HepG2 (cell line): ENCODE measurements at regions not wholly inside any gene's neighbourhood (a gene's known extent, or its start where the extent isn't known, plus 50 kb on each side); places are given as distances from the start of the nearest gene placed in this dataset.

Experiments used
- ETS1 ChIP-seq: sonication (generic); formaldehyde crosslinking; IDR thresholded peaks from 2 replicates; pipeline ENCODE4 v1.4.0; 2020; ENCODE audit warnings: missing genetic modification reagents
- HNRNPK ChIP-seq: fragments of 200-400 bp; formaldehyde crosslinking; IDR thresholded peaks from 2 replicates; pipeline ENCODE4 v1.6.1; 2018; ENCODE audit warnings: low read length, low read depth, moderate library complexity, mild to moderate bottlenecking; ENCODE audit not compliant: poor library complexity, severe bottlenecking
- ISX ChIP-seq: sonication (generic); formaldehyde crosslinking; conservative IDR thresholded peaks from 2 replicates; pipeline ENCODE4 v1.5.0; 2020; ENCODE audit warnings: missing genetic modification reagents
- NFKB2 ChIP-seq: sonication (generic); formaldehyde crosslinking; IDR thresholded peaks from 2 replicates; pipeline ENCODE4 v1.4.0; 2020; ENCODE audit warnings: missing genetic modification reagents, borderline replicate concordance
- NR2F6 ChIP-seq, 2 experiments: IDR thresholded peaks; 2 replicates each; pipeline ENCODE4 v1.6.1; 2016; ENCODE audit warnings: antibody characterized with exemption in 1 of 2, mild to moderate bottlenecking in 1 of 2
- PRPF4 ChIP-seq: fragments of 200-400 bp; formaldehyde crosslinking; IDR thresholded peaks from 2 replicates; pipeline ENCODE4 v1.6.1; 2016; ENCODE audit warnings: low read length, low read depth; ENCODE audit not compliant: poor library complexity, severe bottlenecking
- SALL2 ChIP-seq: sonication (generic); formaldehyde crosslinking; IDR thresholded peaks from 2 replicates; pipeline ENCODE4 v1.8.1; 2023; ENCODE audit warnings: mild to moderate bottlenecking, missing genetic modification reagents, inconsistent platforms
- SOX6 ChIP-seq, 2 experiments: fragments of 450-650 bp in 1 of 2; sonication (generic) in 1 of 2; formaldehyde crosslinking in 1 of 2; IDR thresholded peaks; 2 replicates each; pipeline versions ENCODE4 v1.4.0 to v1.6.1; 2017 to 2020; ENCODE audit warnings: antibody characterized with exemption in 1 of 2, mild to moderate bottlenecking in 1 of 2, missing genetic modification reagents in 1 of 2
- TEAD3 ChIP-seq: optimal IDR thresholded peaks from 2 replicates; pipeline ENCODE3; 2016; ENCODE audit warnings: borderline replicate concordance
- TMF1 ChIP-seq: sonication (generic); formaldehyde crosslinking; IDR thresholded peaks from 2 replicates; pipeline ENCODE4 v1.8.1; 2022; ENCODE audit warnings: low read depth, missing genetic modification reagents
- TRAFD1 ChIP-seq: sonication (generic); formaldehyde crosslinking; IDR thresholded peaks from 2 replicates; pipeline ENCODE4 v1.5.1; 2020; ENCODE audit warnings: missing genetic modification reagents, mild to moderate bottlenecking, borderline replicate concordance
- TSC22D2 ChIP-seq: sonication (generic); formaldehyde crosslinking; IDR thresholded peaks from 2 replicates; pipeline ENCODE4 v1.5.1; 2020; ENCODE audit warnings: missing genetic modification reagents, mild to moderate bottlenecking, borderline replicate concordance
- U2AF1 ChIP-seq: fragments of 200-400 bp; formaldehyde crosslinking; optimal IDR thresholded peaks from 2 replicates; pipeline ENCODE3; 2017; ENCODE audit warnings: mild to moderate bottlenecking, low read depth, low read length
- YEATS2 ChIP-seq: sonication (generic); formaldehyde crosslinking; IDR thresholded peaks from 2 replicates; pipeline ENCODE4 v1.4.0; 2020; ENCODE audit warnings: missing genetic modification reagents, borderline replicate concordance
- ZKSCAN1 ChIP-seq: fragments of 150-350 bp; IDR thresholded peaks from 2 replicates; pipeline ENCODE4 v1.6.1; 2014; ENCODE audit warnings: low read length
- ZNF10 ChIP-seq: sonication (generic); formaldehyde crosslinking; IDR thresholded peaks from 2 replicates; pipeline ENCODE4 v1.4.0; 2020; ENCODE audit warnings: mild to moderate bottlenecking, low read depth, missing genetic modification reagents, borderline replicate concordance
- ZNF256 ChIP-seq: sonication (generic); formaldehyde crosslinking; conservative IDR thresholded peaks from 2 replicates; pipeline ENCODE4 v1.4.0; 2020; ENCODE audit warnings: missing genetic modification reagents
- ZNF501 ChIP-seq: sonication (generic); formaldehyde crosslinking; IDR thresholded peaks from 2 replicates; pipeline ENCODE4 v1.5.1; 2020; ENCODE audit warnings: mild to moderate bottlenecking, moderate library complexity, missing genetic modification reagents
- ZNF598 ChIP-seq: sonication (generic); formaldehyde crosslinking; IDR thresholded peaks from 2 replicates; pipeline ENCODE4 v1.5.1; 2020; ENCODE audit warnings: mild to moderate bottlenecking, missing genetic modification reagents, borderline replicate concordance
- ZNF615 ChIP-seq: sonication (generic); formaldehyde crosslinking; IDR thresholded peaks from 2 replicates; pipeline ENCODE4 v1.5.0; 2020; ENCODE audit warnings: mild to moderate bottlenecking, missing genetic modification reagents, borderline replicate concordance
- ZNF781 ChIP-seq: sonication (generic); formaldehyde crosslinking; IDR thresholded peaks from 2 replicates; pipeline ENCODE4 v1.5.1; 2020; ENCODE audit warnings: borderline replicate concordance, mild to moderate bottlenecking, missing genetic modification reagents; ENCODE audit errors: not compliant biosample characterization
- TF ChIP-seq, protein P1 (sequence below): sonication (generic); formaldehyde crosslinking; conservative IDR thresholded peaks from 2 replicates; pipeline ENCODE4 v1.4.0; 2020; ENCODE audit warnings: missing genetic modification reagents
- TF ChIP-seq, protein P2 (sequence below): sonication (generic); formaldehyde crosslinking; IDR thresholded peaks from 2 replicates; pipeline ENCODE4 v1.8.0; 2022; ENCODE audit warnings: missing genetic modification reagents, mild to moderate bottlenecking, inconsistent platforms, borderline replicate concordance

- TF ChIP-seq SOX6 (IDR thresholded peaks at IDR 0.05) (no peak), SOX6 (CRISPR knock-in tag; IDR thresholded peaks at IDR 0.05) (peak; percentile 70; the same call in 1 of the 2 replicates), ETS1 (CRISPR knock-in tag) (no peak), TMF1 (CRISPR knock-in tag) (no peak), ISX (CRISPR knock-in tag) (no peak), ZNF501 (CRISPR knock-in tag) (no peak), NFKB2 (CRISPR knock-in tag) (no peak), YEATS2 (CRISPR knock-in tag) (peak; percentile 63; the same call in 1 of the 2 replicates), PRPF4 (no peak), TSC22D2 (no peak), ZNF598 (no peak), TEAD3 (CRISPR knock-in tag) (peak; percentile 95), U2AF1 (no peak), ZNF615 (CRISPR knock-in tag) (no peak), SALL2 (CRISPR knock-in tag) (no peak), HNRNPK (no peak), ZKSCAN1 (no peak), TRAFD1 (CRISPR knock-in tag) (no peak), ZNF10 (CRISPR knock-in tag) (no peak), NR2F6 (IDR thresholded peaks at IDR 0.05) (peak; percentile 45), NR2F6 (CRISPR knock-in tag; IDR thresholded peaks at IDR 0.05) (peak; percentile 42; the same call in 1 of the 2 replicates), ZNF781 (CRISPR knock-in tag) (no peak), ZNF256 (CRISPR knock-in tag) (no peak)
- TF ChIP-seq, protein P1, sequence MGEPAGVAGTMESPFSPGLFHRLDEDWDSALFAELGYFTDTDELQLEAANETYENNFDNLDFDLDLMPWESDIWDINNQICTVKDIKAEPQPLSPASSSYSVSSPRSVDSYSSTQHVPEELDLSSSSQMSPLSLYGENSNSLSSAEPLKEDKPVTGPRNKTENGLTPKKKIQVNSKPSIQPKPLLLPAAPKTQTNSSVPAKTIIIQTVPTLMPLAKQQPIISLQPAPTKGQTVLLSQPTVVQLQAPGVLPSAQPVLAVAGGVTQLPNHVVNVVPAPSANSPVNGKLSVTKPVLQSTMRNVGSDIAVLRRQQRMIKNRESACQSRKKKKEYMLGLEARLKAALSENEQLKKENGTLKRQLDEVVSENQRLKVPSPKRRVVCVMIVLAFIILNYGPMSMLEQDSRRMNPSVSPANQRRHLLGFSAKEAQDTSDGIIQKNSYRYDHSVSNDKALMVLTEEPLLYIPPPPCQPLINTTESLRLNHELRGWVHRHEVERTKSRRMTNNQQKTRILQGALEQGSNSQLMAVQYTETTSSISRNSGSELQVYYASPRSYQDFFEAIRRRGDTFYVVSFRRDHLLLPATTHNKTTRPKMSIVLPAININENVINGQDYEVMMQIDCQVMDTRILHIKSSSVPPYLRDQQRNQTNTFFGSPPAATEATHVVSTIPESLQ (CRISPR knock-in tag) = 0 out of 2 replicates have a peak, but pooled peaks have one; percentile 48
- TF ChIP-seq, protein P2, sequence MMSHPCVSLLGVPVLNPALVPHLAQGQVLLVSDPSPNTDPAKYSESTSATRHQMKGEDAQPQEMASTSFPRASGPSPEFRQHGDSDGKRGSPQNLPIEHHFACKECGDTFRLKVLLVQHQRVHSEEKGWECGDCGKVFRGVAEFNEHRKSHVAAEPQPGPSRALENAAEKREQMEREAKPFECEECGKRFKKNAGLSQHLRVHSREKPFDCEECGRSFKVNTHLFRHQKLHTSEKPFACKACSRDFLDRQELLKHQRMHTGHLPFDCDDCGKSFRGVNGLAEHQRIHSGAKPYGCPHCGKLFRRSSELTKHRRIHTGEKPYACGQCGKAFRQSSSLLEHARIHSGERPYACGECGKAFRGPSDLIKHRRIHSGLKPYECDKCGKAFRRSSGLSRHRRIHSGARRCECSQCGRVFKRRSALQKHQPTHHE (CRISPR knock-in tag) = no peak
Measured at GRCh38 chr15:93341164-93341563, 252.2 kb upstream of the RGMA start (continued).
